Esophagus squamous epithelium (tissue), 5 donors: ENCODE measurements at regions not wholly inside any gene's neighbourhood (a gene's known extent, or its start where the extent isn't known, plus 50 kb on each side); places are given as distances from the start of the nearest gene placed in this dataset.

ENCODE experiments used
- DNase-seq: peaks from one replicate; lab custom pipeline; 2025; lab: John Stamatoyannopoulos, UW
- H3K27ac ChIP-seq, 4 donors: fragments of 200-600 bp; sonication (generic); one replicate each; pipeline ENCODE4 v1.5.1; 2016 to 2019; ENCODE audit warnings: mild to moderate bottlenecking in 1 of 4
- H3K27me3 ChIP-seq, 4 donors: fragments of 200-600 bp; sonication (generic); 1 replicate in 3 of 4; 2 replicates in 1 of 4; pipeline versions ENCODE4 v1.5.1 to v1.6.0; 2017 to 2021; ENCODE audit warnings: antibody characterized with exemption in 1 of 4
- H3K36me3 ChIP-seq, 3 donors: fragments of 200-600 bp; sonication (generic); one replicate each; pipeline ENCODE4 v1.5.1; 2016 to 2019
- H3K4me1 ChIP-seq, 3 donors: fragments of 200-600 bp; sonication (generic); one replicate each; pipeline ENCODE4 v1.5.1; 2017 to 2019
- H3K4me3 ChIP-seq, 4 donors: fragments of 200-600 bp; sonication (generic); 1 replicate in 3 of 4; 2 replicates in 1 of 4; pipeline ENCODE4 v1.5.1; 2016 to 2019; ENCODE audit warnings: mild to moderate bottlenecking in 2 of 4, moderate library complexity in 1 of 4
- H3K9me3 ChIP-seq, 3 donors: fragments of 200-600 bp; sonication (generic); one replicate each; pipeline ENCODE4 v1.5.1; 2016 to 2019
- CTCF ChIP-seq, 6 experiments: fragments of 450-650 bp in 4 of 6; fragments of 200-600 bp in 2 of 6; sonication (generic) in 2 of 6; IDR thresholded peaks; one replicate each; pipeline ENCODE4 v1.5.1; 2016 to 2019; ENCODE audit warnings: antibody characterized with exemption in 6 of 6, mild to moderate bottlenecking in 4 of 6, moderate library complexity in 4 of 6
- POLR2A ChIP-seq, 4 donors: fragments of 450-650 bp; IDR thresholded peaks; one replicate each; pipeline ENCODE4 v1.6.1; 2017; ENCODE audit warnings: antibody characterized with exemption in 4 of 4, mild to moderate bottlenecking in 4 of 4, moderate library complexity in 3 of 4
- WGBS, 2 donors: methylation state at CpG; one replicate each; pipeline ENCODE4 v1.1.5; 2018; 5-methylcytosine and 5-hydroxymethylcytosine counted together
- intact Hi-C: fragments of 100-400 bp; cut with DNase I; formaldehyde crosslinking; loops from one replicate; pipeline ENCODE4 v1.15.0; 2022
- donor health status: DM: yes; HTN: yes; CAD: no.

DNA sequence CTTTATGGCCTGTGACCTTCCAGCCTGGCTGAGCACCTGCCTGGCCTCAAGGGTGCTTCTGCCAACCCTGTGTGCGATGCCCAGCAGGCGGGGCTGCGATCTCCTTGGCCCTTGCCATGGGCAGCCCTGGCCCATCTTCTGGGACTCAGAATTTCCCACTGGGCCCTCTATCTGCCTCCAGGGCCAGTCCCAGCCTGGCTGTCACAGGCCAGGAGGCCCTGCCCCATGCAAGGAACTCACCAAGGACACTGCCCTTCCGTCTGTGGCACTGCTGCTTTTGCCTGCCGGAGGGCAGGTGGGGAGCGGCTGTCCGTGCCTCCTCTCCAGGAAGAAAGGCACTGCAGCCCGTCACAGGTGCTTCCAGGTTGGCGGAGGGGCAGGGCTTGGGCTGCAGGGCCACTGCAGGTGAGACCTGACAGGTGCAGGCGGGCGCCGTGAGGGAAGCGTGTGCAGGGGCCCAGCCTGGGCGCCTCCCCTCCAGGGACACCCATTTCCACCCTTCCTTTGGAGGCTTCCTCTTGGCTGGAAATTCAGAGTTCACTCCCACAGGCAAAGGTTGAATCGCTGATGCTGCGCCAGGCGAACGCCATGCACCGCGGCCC lies 177.8 kb downstream of the KIF26A start:
- peaks cover 0 to 24% (median 0%) of the 10 kb centered on the region in 4 donors for H3K27me3 ChIP-seq
- H3K4me3 ChIP-seq = no peak overlapping the region
- H3K36me3 ChIP-seq = no peaks in the 10 kb centered on the region
- TF ChIP-seq CTCF (IDR thresholded peaks at IDR 0.05) (no peak), POLR2A (IDR thresholded peaks at IDR 0.05) (no peak)
- no peaks in the 10 kb centered on the region for H3K9me3 ChIP-seq
- WGBS, 2 donors = 79 to 90% methylated on average over 4 to 11 of the region's 20 CpGs
- intact Hi-C loops = no loop called here
- no peak for DNase-seq
- no peaks in the 10 kb centered on the region for H3K4me1 ChIP-seq
- no peak overlapping the region for H3K27ac ChIP-seq

DNA sequence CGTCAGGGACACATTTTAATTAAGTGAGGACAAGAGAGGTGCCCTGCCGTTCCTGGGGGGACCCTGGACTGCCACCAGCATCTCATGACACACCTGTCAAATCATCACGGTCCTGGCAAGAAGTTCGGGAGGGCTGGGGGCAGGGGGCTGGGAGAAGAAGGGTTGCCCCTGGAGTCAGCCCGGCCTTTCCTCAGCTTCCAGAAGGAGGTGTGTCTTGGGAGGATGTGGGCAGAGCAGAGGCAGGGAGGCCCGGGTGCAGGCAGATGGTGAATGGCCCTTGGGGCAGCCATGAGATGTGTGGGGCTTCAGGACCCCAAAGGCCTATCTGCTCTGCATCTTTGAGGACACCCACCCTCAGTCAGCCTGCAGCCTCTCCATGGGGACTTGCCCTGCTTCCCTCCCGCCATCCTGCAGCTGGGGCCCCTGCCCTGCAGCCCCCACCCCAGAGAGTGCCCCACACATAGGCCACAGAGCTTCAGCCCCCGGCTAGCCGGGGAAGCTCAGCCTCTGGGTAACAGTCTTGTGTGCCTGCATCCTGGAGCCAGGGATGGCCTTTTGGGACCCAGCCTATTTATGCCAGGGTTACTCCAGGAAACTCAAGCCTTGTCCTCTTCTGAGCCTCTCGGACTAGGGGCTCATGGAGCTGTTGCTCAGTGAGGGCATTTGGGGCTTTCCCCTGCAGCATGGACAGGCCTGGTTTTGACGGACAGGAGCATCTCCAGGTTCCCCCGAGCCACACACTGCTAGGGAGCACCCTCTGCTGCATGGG lies 178.5 kb downstream of the KIF26A start:
- H3K9me3 ChIP-seq = no peaks in the 10 kb centered on the region
- no peak for DNase-seq
- no peaks in the 10 kb centered on the region for H3K36me3 ChIP-seq
- 67 to 75% methylated on average over 1 to 2 of the region's 12 CpGs for WGBS, 2 donors
- H3K4me3 ChIP-seq = no peak overlapping the region
- TF ChIP-seq CTCF (IDR thresholded peaks at IDR 0.05) (no peak), POLR2A (IDR thresholded peaks at IDR 0.05) (no peak)
- H3K27me3 ChIP-seq = peaks cover 0 to 31% (median 0%) of the 10 kb centered on the region in 4 donors
- no peak overlapping the region for H3K27ac ChIP-seq
- intact Hi-C loops = no loop called here
- H3K4me1 ChIP-seq = no peaks in the 10 kb centered on the region

DNA sequence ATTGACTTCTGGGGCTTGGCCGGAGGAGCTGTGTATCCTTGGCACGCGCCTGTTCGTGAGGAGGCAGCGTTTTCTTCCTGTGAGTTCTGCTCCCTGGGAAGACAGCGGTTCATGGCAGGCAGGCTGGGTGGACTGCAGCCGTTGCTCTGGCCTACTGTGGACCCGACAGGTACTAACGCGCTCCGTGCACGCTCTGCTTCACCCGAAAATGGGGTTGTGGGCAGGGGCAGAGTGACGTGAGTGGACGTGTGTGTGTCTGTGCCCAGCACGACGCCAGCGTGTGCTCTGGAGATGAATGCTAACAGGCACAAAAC lies 179.1 kb downstream of the KIF26A start:
- WGBS, 2 donors = 30 to 59% methylated on average over 7 to 13 of the region's 18 CpGs
- intact Hi-C loops = no loop called here
- H3K9me3 ChIP-seq = no peaks in the 10 kb centered on the region
- H3K4me1 ChIP-seq = no peaks in the 10 kb centered on the region
- no peak overlapping the region for H3K4me3 ChIP-seq
- no peak for DNase-seq
- H3K36me3 ChIP-seq = no peaks in the 10 kb centered on the region
- H3K27ac ChIP-seq = no peak overlapping the region
- peaks cover 0 to 36% (median 0%) of the 10 kb centered on the region in 4 donors for H3K27me3 ChIP-seq
- no peak for TF ChIP-seq CTCF (IDR thresholded peaks at IDR 0.05)
- TF ChIP-seq POLR2A (IDR thresholded peaks at IDR 0.05) = no peak

GRCh38 chr14:104317975-104318557 lies 179.7 kb downstream of the KIF26A start:
- DNase-seq = no peak
- Histone ChIP-seq H3K27ac (no peak overlapping the region), H3K9me3 (no peaks in the 10 kb centered on the region), H3K36me3 (no peaks in the 10 kb centered on the region), H3K4me1 (no peaks in the 10 kb centered on the region), H3K27me3 (peaks cover 0 to 42% (median 0%) of the 10 kb centered on the region in 4 donors), H3K4me3 (no peak overlapping the region)
- TF ChIP-seq CTCF (IDR thresholded peaks at IDR 0.05) (no peak), POLR2A (IDR thresholded peaks at IDR 0.05) (no peak)
- WGBS, 2 donors = 30 to 85% methylated on average over 2 to 4 of the region's 18 CpGs
- intact Hi-C loops = no loop called here
